ENCODE measurements at regions not wholly inside any gene's neighbourhood (a gene's known extent, or its start where the extent isn't known, plus 50 kb on each side); places are given as distances from the start of the nearest gene placed in this dataset.
"Not testable (repeated sequence)": the region's sequence is repeated elsewhere in the genome, so short reads cannot be mapped to it uniquely, and the experiment has no call there.

DNA sequence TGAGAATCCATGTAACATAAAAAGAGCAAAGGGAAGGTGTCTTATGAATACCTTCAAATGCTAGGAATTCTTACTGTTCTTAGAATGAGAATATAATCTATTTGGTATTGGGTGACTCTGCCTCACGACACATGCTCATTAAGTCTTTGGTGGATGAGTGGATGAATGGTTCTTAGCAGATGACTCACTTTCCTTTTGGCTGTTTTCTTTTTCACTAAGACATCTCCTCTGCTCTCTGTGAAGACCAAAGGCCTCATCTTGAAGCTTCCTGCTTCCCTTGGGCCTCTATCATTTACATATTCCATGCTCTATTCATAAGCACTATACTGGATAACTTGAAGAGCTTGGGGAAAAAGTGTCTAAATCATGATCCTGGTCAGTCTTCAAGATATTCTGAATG lies 468.1 kb downstream of the SPATA31D1 start:
- in situ Hi-C loops (cut with MboI; ENCODE audit: low pct_unique_long_range_greater_than_20kb, low sequenced_read_pairs), result no loop called here
- DNase-seq, result no peak

DNA sequence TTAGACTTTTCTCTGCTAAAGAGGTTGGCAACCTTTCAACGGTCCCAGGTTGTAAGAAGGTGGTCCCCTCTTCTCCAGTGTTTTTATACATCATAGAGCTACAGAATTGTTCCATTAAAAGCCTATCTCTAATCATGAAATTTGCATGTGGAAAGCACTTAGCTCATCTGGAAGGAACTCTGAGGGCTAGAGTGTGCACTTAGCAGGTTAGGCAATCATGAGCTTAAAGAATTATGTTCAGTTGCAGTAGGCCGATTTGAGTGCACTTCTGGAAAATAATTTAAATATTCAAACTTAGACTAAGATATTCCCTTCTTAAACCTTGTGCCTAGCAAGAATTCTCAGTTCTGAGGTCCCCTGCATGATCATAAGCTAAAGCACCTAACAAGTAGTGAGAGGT lies 468.7 kb downstream of the SPATA31D1 start:
- no peak for DNase-seq
- in situ Hi-C loops (cut with MboI; ENCODE audit: low pct_unique_long_range_greater_than_20kb, low sequenced_read_pairs), result no loop called here

DNA sequence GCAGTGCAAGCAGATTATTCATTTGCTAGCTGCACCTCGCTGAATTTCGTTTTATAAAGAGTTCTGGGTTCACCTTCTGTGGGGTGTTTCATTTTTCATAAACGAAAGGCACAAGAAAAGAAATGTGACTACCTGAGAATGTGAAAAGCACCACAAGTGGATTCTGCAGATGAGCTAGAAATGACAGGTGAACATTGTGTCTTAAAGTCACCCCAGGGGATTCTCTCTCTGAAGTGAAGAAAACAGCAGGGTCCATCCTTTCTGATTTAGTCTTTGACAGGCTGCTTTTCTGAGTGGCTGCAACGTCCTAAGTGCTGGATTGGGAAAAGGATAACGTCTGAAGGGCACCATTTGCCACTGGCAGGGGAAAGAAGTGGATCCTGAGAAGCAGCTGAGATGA lies 469.3 kb downstream of the SPATA31D1 start:
- in situ Hi-C loops (cut with MboI; ENCODE audit: low pct_unique_long_range_greater_than_20kb, low sequenced_read_pairs), result no loop called here

DNA sequence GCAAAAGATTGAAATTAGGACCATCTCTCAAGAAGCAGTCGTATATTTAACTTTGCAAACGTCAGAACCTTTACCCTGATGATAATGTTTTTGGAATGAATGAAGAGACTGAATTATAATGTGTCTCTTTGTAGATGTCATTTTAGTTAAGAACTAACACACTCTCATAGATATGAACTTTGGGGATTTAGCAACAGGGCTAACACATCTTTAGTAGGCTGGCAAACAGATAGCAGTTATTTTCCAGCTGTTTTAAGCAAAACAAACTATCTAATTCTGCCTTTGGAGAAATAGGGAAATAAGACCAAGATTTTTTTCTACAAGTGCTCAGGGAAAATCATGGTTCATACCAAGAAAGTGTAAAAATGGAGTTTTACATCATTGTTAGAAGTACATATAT lies 469.7 kb downstream of the SPATA31D1 start:
- no peak for DNase-seq
- in situ Hi-C loops (cut with MboI; ENCODE audit: low pct_unique_long_range_greater_than_20kb, low sequenced_read_pairs), result no loop called here

More for the DNA sequence above, 469.3 kb downstream of the SPATA31D1 start:
- DNase-seq, result no peak

DNA sequence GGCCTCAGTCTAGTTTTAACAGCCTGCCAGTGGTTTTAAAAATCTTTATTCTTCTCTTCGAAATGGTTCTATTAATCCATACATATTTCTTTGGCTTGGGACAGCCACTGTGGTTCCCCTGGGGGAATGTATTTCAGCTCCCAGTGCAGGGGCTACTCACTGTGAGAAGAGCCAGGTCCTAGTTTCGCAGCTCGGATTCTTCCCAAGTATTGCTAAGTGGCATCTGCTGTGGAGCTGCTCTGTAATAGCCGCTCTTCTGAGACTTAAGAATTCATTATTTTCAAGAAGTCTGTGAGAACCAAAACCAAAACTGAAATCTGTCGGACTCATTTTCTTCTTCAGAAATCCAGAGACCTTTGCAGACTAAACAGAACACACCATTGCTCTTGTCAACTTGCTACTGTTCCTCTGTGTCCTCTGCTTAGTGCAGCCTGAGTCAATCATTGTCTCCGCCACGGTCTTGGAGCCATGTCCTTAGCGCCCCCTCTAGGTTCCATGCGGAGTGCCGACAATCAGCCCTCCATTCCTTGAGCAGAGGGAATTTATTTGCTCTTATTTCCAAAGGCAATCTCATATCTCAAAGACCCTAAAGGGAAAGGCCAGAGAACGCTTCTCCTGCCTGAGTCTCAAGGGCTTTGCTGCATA lies 478.2 kb downstream of the SPATA31D1 start:
- no peak for DNase-seq
- in situ Hi-C loops (cut with MboI; ENCODE audit: low pct_unique_long_range_greater_than_20kb, low sequenced_read_pairs), result no loop called here

DNA sequence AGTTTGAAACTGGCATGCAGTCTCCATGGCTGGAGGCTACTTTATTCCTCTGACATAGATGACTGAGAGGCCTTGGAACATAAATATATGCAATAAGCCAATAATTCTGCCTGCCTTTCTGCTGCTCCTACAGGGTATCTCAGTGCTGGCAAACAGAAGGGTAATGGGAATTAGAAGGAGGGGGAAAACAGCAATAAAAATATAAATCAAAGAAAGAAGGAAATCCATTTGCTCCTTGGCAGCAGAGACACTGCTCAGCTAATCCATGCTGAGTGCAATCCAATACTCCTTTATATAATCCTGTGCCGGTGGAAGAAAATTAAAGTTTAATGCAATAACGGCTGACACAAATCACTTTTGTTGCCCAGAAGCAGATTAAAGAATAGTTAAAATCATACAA lies 478.9 kb downstream of the SPATA31D1 start:
- in situ Hi-C loops (cut with MboI; ENCODE audit: low pct_unique_long_range_greater_than_20kb, low sequenced_read_pairs), result no loop called here
- no peak for DNase-seq

DNA sequence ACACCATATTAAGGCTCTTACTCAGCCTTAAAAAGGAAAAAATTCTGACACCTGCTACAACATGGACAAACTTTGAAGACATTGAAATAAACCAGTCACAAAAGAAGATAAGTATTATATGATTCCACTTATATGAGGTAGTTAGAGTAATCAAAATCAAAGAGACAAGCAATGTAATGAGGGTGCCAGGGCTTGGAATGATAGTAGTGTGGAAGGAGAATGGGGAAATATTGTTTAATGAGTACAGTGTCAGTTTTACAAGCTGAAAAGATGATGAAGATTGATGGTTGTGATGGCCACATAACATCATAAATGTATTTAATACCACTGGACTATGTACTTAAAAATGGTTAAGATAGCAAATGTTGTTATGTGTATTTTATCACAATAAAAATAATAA lies 485.7 kb downstream of the SPATA31D1 start:
- in situ Hi-C loops (cut with MboI; ENCODE audit: low pct_unique_long_range_greater_than_20kb, low sequenced_read_pairs), result no loop called here
- DNase-seq, result no peak

DNA sequence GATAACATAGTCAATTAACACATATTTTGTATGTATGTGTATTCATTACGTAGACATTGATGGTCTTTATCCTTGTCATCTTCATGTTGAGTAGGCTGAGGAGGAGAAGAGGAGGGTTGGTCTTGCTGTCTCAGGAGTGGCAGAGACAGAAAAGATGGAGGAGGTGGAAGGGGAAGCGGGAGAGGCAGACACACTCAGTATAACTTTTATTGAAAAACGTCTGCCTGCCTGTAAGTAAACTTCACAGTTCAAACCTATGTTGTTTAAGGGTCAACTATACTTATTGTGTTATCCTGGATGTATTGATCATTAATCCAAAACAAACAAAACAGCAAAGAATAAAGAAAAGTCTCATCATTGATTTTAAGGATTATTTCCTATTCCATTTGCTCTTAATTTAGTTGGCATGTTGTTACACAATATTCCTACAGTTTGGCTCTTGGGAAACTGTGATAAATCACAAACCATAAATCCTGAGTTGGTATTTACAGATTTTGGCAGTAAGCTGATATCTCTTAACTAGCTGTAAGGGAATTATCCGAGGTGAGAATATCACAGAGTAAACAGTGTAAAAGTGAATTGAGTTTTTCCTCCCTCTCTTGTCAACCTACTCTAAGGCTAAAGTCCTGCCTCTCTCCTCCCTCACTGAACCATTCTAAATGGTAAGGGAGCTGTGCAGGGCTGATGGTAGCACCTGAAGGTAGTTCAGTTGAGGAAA lies 487.2 kb downstream of the SPATA31D1 start:
- DNase-seq, result no peak
- in situ Hi-C loops (cut with MboI; ENCODE audit: low pct_unique_long_range_greater_than_20kb, low sequenced_read_pairs), result no loop called here

DNA sequence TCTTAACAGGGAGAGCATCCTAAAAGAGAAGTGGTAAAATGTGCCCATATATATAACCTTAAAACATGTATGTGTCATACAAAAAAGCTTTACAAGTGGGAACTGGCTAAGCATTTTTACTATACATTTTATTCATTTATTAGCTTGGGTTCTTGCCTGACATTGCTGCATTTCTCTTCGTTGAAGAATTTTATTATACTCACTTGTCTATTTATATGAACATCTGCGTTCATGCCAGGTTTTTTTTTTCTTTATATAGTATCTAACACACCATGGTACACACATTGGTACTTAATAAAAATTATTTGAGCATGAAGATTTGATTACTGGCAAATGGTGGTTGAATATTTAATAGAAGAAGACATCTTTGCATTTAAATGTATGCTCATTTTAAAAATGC lies 492.3 kb downstream of the SPATA31D1 start:
- DNase-seq, result no peak
- in situ Hi-C loops (cut with MboI; ENCODE audit: low pct_unique_long_range_greater_than_20kb, low sequenced_read_pairs), result no loop called here

DNA sequence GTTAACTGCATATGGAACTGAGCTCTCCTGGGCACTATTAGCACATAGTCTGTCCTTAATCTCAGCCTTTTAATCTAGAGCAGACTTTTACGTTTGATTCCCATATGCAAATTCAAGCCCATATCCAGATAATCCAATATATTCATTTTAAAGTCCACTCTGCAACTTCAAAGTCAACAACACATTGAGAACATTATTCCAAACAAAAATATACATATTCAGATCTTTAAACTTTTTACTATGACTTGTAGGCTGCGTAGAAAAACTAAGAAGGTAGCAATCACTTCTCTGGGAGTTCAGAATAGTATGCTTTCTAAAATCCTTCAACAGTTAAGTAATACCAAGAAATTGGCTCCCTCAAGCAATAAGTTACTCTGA lies 499.4 kb downstream of the SPATA31D1 start:
- in situ Hi-C loops (cut with MboI; ENCODE audit: low pct_unique_long_range_greater_than_20kb, low sequenced_read_pairs), result no loop called here
- no peak for DNase-seq

DNA sequence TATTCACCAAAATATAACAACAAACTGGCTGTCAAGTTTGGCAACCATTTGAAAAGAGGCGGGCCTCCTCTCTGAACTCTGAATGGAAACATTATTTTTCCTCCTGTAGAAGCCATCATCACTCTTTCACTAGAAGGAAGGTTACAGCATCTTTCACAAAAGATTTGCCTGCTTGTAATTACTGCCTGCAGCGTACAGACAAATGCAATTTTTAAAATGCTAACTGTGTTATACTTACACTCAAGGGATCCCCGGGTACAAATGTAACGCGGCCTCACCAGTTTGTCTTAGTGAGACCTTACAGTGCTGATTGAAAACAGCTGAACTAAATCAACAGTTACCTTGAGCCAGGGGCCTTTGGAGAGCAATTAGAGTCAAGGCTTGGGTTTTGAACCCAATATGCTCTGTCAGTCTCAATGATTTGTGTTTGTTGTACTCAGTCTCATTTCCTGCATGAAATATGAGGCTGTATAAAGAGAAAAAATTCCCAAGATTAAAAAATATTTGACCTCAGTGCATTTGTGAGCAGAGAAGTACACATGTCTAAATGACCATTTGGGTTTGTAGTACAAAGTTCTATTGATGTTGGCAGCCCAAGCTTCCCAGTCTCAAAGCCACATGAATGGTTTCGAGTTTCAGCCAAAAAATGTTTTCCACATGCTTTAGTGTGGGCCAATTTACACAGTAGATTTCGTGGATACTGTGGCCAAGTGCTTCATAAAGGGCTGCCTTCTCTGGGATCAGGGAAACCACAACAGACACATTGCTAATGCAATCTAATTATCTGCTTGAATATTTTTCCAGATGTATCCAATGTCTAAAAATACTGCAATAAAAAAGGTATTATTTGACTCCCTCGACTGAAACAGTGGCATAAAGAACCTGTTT lies 500.0 kb downstream of the SPATA31D1 start:
- no peak for DNase-seq
- in situ Hi-C loops (cut with MboI; ENCODE audit: low pct_unique_long_range_greater_than_20kb, low sequenced_read_pairs), result no loop called here

DNA sequence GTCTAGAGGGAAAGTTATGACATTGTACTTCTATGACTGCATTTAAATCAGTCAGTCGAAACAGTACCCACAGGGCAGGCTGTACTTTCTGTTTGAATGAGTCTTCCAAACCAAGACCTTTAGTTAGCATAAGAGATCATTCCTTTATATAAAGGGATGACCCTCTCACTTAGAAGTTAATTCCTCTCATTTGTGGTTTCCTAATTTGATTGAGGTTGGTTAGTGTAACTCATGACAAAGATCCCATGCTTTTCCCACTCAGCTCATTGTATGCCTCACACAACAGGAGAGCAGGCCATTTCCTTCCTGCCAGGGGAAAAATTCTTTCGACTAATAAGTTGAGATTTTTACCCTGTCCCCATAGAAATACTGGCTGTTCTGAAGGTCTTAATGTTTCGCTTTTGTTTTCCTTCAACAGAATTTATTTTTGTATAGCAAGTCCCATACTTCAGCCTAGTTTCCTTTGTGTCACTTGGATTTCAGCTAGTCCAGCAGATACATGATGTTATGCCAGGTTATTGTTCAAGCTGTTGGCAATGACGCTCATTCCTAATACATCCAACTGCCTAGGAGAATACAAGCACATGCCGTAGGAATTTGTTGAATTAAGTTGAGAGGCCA lies 500.7 kb downstream of the SPATA31D1 start:
- in situ Hi-C loops (cut with MboI; ENCODE audit: low pct_unique_long_range_greater_than_20kb, low sequenced_read_pairs), result no loop called here
- no peak for DNase-seq

DNA sequence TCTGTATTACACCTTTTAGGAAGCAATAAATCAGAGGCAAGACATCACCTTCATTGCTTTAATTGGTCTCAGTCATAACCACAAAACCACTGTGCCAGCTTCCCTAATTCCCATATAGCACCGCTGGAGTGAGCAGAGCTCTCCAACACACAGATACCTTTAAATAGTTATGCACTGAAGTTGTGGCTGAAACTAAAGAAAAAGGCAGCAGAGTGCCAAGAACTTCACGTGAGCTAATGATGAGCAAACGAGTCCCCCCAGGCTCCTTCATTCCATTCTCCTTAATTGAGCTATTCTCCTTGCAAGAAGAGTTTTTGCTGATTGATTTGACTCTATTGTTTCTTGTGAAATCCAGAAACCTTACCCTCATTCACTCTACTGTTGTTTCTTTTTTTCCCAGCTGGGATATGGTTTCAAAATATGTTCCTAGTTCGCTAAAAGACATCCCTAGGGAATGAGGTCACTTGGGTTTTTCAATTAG lies 501.5 kb downstream of the SPATA31D1 start:
- DNase-seq, result no peak
- in situ Hi-C loops (cut with MboI; ENCODE audit: low pct_unique_long_range_greater_than_20kb, low sequenced_read_pairs), result no loop called here

DNA sequence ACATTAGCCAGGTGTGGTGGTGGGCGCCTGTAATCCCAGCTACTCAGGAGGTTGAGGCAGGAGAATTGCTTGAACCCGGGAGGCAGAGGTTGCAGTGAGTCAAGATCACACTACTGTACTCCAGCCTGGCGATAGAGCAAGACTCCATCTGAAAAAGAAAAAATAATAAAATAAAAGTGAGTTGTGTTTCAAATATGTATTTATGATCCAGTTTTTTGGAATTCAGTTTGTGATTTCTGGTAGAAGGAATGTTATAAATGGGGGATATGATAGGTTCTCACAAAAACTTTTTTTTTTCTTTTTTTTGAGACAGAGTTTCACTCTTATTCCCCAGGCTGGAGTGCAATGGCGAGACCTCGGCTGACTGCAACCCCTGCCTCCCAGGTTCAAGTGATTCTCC lies 502.2 kb downstream of the SPATA31D1 start:
- in situ Hi-C loops (cut with MboI; ENCODE audit: low pct_unique_long_range_greater_than_20kb, low sequenced_read_pairs); DNase-seq: not testable (repeated sequence)

DNA sequence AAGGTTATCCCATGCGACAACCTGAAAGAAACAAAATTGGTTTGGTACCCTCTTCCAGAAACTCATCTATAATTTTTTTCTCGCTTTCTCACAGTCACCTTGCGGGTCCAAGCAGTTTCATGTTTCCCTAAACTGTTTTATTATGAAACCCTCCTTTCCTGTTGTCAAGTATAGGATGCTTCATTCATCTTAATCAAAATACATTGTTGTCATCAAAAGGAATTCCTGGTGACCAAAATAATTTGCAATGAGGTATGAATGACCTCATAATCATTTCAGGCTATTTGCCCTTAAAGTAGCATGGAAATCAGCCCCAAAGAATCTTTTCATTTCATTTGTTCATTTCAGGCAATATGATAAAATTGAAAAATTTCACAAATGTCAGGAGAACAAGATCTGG lies 503.0 kb downstream of the SPATA31D1 start:
- in situ Hi-C loops (cut with MboI; ENCODE audit: low pct_unique_long_range_greater_than_20kb, low sequenced_read_pairs), result no loop called here

DNA sequence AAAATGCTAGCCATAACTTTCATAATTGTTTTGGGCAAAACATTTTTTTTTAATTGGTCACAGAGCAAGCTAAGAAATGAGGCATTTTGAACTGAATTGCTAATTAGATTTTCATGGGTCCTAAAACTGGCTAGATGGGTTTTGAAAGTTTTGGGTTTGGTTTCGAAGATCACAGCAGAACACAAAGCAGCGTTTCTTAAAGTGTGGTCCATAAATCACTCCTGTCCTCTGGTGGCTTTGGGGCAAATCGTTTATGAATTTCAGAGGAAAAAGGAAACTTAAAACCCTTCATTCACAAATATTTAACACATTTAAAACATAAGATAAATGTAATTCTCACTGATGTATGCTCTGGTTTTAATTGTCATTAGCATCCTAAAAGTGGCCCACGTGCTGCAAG lies 503.7 kb downstream of the SPATA31D1 start:
- in situ Hi-C loops (cut with MboI; ENCODE audit: low pct_unique_long_range_greater_than_20kb, low sequenced_read_pairs), result no loop called here
- no peak for DNase-seq

More for the DNA sequence above, 503.0 kb downstream of the SPATA31D1 start:
- DNase-seq, result no peak

DNA sequence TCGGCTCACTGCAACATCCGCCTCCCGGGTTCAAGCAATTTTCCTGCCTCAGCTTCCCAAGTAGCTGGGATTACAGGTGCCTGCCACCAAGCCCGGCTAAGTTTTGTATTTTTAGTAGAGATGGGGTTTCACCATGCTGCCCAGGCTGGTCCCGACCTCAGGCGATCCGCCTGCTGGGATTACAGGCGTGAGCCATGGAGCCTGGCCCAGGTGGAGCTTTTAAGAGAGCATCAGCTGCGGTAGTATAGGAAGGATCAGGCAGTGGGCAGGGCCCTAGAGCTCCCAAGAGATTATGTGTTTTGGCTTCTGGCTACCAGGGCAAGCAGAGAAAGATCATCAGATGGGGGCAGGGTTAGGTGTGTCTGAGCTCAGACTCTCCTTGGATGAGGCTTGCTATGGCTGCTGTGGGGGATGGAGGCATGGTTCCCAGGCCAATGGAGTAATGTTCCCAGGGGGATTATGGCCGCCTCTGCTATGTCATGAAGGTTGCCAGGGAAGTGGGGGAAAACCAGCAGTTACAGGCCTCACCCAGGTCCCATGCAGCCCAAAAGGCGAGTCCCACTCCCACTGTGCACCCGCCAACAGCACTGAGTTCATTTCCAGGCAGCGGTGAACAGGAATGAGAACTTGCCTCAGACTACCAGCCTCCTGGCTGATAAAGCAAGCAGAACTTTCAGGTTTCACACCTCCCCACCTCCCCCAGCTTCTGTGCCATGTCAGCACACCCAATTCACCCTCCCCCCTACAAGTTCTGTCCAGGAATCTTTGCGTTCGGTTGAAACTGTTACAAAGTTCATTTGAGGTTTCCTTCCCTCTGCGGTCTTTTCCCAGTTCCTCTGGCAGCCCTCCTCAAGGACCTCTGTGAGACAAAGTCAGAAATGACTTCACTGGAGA lies 507.6 kb downstream of the SPATA31D1 start:
- no peak for DNase-seq
- in situ Hi-C loops (cut with MboI; ENCODE audit: low pct_unique_long_range_greater_than_20kb, low sequenced_read_pairs), result no loop called here

DNA sequence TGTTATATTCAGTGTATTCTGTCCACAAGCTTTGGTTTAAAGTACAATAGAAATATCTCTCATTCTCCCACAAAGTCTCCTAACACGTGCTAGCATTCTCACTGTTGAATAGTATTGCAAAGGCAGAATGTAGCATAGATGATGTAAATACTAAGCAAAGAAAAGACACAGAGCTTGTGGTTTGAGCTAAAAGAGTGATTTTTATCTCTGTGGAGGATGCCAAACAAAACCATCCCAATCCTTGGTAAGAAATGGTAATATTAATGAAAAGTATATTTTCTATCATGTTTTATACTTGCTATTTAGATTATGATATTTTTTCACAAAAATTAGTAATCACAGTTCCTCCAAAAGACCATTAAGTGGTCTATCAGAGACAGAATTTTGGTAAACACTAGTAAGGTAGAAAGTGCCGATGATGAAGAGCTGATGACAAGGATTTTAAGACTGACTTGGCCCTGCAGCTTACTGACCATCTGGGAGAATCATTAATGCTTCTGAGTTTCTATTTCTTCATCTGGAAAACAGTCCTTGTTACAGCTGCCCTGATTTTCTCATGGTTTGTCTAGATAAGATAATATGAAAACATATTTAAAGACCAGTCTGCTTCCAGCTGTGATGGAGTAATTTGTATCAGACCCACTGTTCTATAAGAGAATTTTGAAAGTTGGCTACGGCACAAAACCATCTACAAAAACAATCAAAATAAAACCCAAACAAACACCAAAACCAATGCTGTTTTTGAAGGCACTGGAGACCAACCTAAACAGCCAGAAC lies 510.2 kb downstream of the SPATA31D1 start:
- in situ Hi-C loops (cut with MboI; ENCODE audit: low pct_unique_long_range_greater_than_20kb, low sequenced_read_pairs), result no loop called here
- no peak for DNase-seq
